ENCODE measurements at regions not wholly inside any gene's neighbourhood (a gene's known extent, or its start where the extent isn't known, plus 50 kb on each side); places are given as distances from the start of the nearest gene placed in this dataset.

- no peak for DNase-seq (ENCODE audit: low read depth in 2 of 2)
Observed at GRCh38 chr20:57768519-57768918, 58.7 kb upstream of the PMEPA1 start.

- DNase-seq (ENCODE audit: low read depth in 2 of 2), result no peak
Observed at GRCh38 chr20:57767441-57767840, 57.6 kb upstream of the PMEPA1 start.

DNA sequence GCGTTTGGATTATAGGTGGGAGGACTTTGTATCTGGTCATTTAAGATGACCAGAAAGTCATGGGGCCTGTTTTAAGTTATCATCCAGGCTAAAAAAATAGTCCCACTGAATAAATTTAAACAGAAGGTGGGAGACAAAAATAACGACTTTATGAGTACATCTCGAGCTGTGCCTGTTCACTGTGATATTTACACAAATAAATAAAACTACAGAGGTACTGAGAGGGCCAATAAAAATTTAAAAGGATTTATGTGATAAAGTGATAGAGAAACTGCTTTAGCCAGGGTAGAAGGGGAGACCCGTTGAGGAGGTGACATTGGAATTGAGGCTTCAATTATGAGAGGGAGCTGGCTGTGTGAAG, 53.4 kb upstream of the PMEPA1 start:
- no peak for DNase-seq (ENCODE audit: low read depth in 2 of 2)

DNA sequence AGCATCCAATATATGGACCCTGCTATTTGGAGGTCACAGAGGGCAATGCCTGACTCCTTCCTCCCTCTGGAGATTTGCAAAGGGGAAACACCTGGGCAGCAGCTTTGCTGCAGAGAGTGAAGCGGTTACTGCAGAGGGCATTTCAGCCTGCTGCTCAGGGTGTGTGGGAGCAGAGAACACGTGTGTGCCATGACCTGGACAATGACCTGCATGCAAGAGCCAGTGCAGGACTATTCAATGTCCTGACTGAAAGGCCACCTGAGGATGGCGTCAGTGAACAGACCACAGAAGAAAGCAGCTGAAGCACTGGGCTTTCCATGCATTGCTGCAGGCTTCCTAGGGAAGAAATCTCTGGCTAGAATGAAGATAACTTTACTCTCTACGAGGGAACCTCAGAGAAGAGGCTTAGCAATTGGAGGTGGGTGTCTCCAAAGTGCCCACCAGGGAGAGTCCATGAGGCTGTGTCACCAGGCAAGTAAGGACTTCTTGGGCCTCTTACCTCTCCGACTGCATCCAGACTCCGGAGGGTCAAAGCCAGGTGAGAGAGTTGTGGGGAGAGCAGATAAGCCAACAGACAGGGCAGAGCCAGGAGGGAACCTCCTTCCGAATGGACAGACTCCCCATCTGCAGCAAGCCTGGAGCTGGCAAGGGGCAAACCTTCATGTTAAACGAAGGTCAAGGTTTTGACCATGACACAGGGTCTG, 52.9 kb upstream of the PMEPA1 start:
- DNase-seq (ENCODE audit: low read depth in 2 of 2), result no peak

GRCh38 chr20:57761413-57761734, 51.6 kb upstream of the PMEPA1 start:
- DNase-seq (ENCODE audit: low read depth in 2 of 2), result no peak

GRCh38 chr20:57760698-57761412, 51.0 kb upstream of the PMEPA1 start:
- no peak for DNase-seq (ENCODE audit: low read depth in 2 of 2)

DNA sequence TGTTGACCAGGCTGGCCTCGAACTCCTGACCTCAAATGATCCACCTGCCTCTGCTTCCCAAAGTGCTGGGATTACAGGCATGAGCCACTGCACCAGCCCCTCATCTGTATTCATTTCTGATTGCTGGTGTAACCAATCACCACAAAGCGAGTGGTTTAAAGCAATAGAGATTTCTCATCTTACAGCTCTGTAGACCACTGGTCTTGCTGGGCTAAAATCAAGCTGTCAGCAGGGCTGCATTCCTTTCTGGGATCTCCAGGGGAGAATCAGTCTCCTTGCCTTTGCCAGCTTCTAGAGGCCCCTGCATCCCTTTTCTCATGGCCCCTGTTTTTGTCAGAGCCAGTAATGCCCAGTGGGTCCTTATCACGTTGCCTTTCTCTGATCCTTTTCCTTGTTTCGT, 49.9 kb upstream of the PMEPA1 start:
- no peak for DNase-seq (ENCODE audit: low read depth in 2 of 2)

Measured in fibroblast of skin of left quadriceps (primary cell).